Neural progenitor cell (in vitro differentiated cells): ENCODE measurements at regions not wholly inside any gene's neighbourhood (a gene's known extent, or its start where the extent isn't known, plus 50 kb on each side); places are given as distances from the start of the nearest gene placed in this dataset.
"Not testable (repeated sequence)": the region's sequence is repeated elsewhere in the genome, so short reads cannot be mapped to it uniquely, and the experiment has no call there.

Source experiments
- DNase-seq: peaks from one replicate; pipeline ENCODE4 v3.0.0-alpha.2; 2016; ENCODE audit warnings: low spot score
- H2AFZ ChIP-seq: fragments of 200-600 bp; sonication (generic); replicated peaks from 2 replicates; pipeline ENCODE4 v1.6.1; 2016; ENCODE audit warnings: antibody characterized with exemption
- H3F3A ChIP-seq: fragments of 200-600 bp; sonication (generic); 2 replicates; pipeline ENCODE4 v1.6.1; 2016; ENCODE audit warnings: antibody characterized with exemption, low read depth
- H3K27ac ChIP-seq: fragments of 200-600 bp; sonication (generic); 2 replicates; pipeline ENCODE4 v1.5.1; 2016; ENCODE audit warnings: mild to moderate bottlenecking
- H3K27me3 ChIP-seq: fragments of 200-600 bp; sonication (generic); 2 replicates; pipeline ENCODE4 v1.6.1; 2016; ENCODE audit warnings: mild to moderate bottlenecking, moderate library complexity
- H3K36me3 ChIP-seq: fragments of 200-600 bp; sonication (generic); 2 replicates; pipeline ENCODE4 v1.5.1; 2016
- H3K4me1 ChIP-seq: fragments of 200-600 bp; sonication (generic); 2 replicates; pipeline ENCODE4 v1.6.1; 2016; ENCODE audit warnings: mixed run types
- H3K4me2 ChIP-seq: fragments of 200-600 bp; sonication (generic); 2 replicates; pipeline ENCODE4 v1.6.1; 2016
- H3K4me3 ChIP-seq: fragments of 200-600 bp; sonication (generic); 2 replicates; pipeline ENCODE4 v1.5.1; 2016
- H3K79me2 ChIP-seq: fragments of 200-600 bp; sonication (generic); 2 replicates; pipeline ENCODE4 v1.6.1; 2016; ENCODE audit warnings: low read depth
- H3K9ac ChIP-seq: fragments of 200-600 bp; sonication (generic); 2 replicates; pipeline ENCODE4 v1.6.1; 2016
- H3K9me3 ChIP-seq: fragments of 200-600 bp; sonication (generic); 2 replicates; pipeline ENCODE4 v1.5.1; 2016; ENCODE audit warnings: low read depth
- H4K20me1 ChIP-seq: fragments of 200-600 bp; sonication (generic); 2 replicates; pipeline ENCODE4 v1.6.1; 2016; ENCODE audit warnings: low read depth
- H3K27ac Mint-ChIP-seq: 3 replicates; pipeline ENCODE4 v1.8.0; 2021; ENCODE audit warnings: mixed read lengths
- H3K27me3 Mint-ChIP-seq: 2 replicates; pipeline ENCODE4 v1.8.0; 2022; ENCODE audit warnings: low read depth, mild to moderate bottlenecking, inconsistent platforms, moderate library complexity, mixed read lengths; ENCODE audit not compliant: insufficient read depth
- H3K36me3 Mint-ChIP-seq: 3 replicates; pipeline ENCODE4 v1.8.0; 2021; ENCODE audit warnings: mixed read lengths
- H3K4me1 Mint-ChIP-seq: 3 replicates; pipeline ENCODE4 v1.8.0; 2021; ENCODE audit warnings: mixed read lengths
- H3K4me3 Mint-ChIP-seq: 3 replicates; pipeline ENCODE4 v1.8.0; 2021; ENCODE audit warnings: mild to moderate bottlenecking, moderate library complexity, mixed read lengths
- H3K9me3 Mint-ChIP-seq: 3 replicates; pipeline ENCODE4 v1.8.0; 2020; ENCODE audit warnings: mixed read lengths
- CTCF ChIP-seq: fragments of 200-600 bp; sonication (generic); IDR thresholded peaks from 2 replicates; pipeline ENCODE4 v1.5.1; 2017; ENCODE audit warnings: antibody characterized with exemption, mild to moderate bottlenecking
- EZH2 ChIP-seq: fragments of 200-600 bp; sonication (generic); IDR thresholded peaks from 2 replicates; pipeline ENCODE4 v1.6.1; 2017; ENCODE audit warnings: antibody characterized with exemption, mild to moderate bottlenecking, moderate library complexity
- EZH2phosphoT487 ChIP-seq: fragments of 200-600 bp; sonication (generic); IDR thresholded peaks from 2 replicates; pipeline ENCODE4 v1.6.1; 2017; ENCODE audit warnings: antibody characterized with exemption

- H3K27ac Mint-ChIP-seq, H3K27me3 Mint-ChIP-seq, H3K36me3 Mint-ChIP-seq, H3K9ac ChIP-seq, H3K27ac ChIP-seq, H3K4me3 ChIP-seq, H3K4me1 ChIP-seq, H2AFZ ChIP-seq, H3K4me3 Mint-ChIP-seq, H3F3A ChIP-seq, H3K79me2 ChIP-seq, H3K4me1 Mint-ChIP-seq, H3K9me3 Mint-ChIP-seq, H3K27me3 ChIP-seq, DNase-seq, H3K4me2 ChIP-seq, H4K20me1 ChIP-seq, H3K9me3 ChIP-seq, H3K36me3 ChIP-seq: not testable (repeated sequence)
Measured at GRCh38 chr15:84360902-84361301, 125.3 kb downstream of the GOLGA6L4 start.

GRCh38 chr15:84384421-84384820, 148.8 kb downstream of the GOLGA6L4 start:
- not testable (repeated sequence) for H3K9me3 Mint-ChIP-seq, H2AFZ ChIP-seq, H3K27ac Mint-ChIP-seq, H3K27me3 Mint-ChIP-seq, H3K4me2 ChIP-seq, H3K27me3 ChIP-seq, H3K27ac ChIP-seq, H3F3A ChIP-seq, H3K9me3 ChIP-seq, H3K36me3 Mint-ChIP-seq, H3K4me1 Mint-ChIP-seq, H3K4me3 ChIP-seq, H3K9ac ChIP-seq, H3K4me1 ChIP-seq, H3K36me3 ChIP-seq, H3K4me3 Mint-ChIP-seq, DNase-seq, H3K79me2 ChIP-seq, H4K20me1 ChIP-seq

GRCh38 chr15:84387086-84387485, 151.5 kb downstream of the GOLGA6L4 start:
- H3K4me2 ChIP-seq = no peak overlapping the region
- H3K36me3 ChIP-seq = no peaks in the 10 kb centered on the region
- no peak overlapping the region for H2AFZ ChIP-seq
- H3K27me3 Mint-ChIP-seq = peaks cover 2% of the 10 kb centered on the region
- no peak overlapping the region for H3K27ac ChIP-seq
- H3K4me1 ChIP-seq = no peaks in the 10 kb centered on the region
- H3K79me2 ChIP-seq = no peaks in the 10 kb centered on the region
- no peaks in the 10 kb centered on the region for H3K4me1 Mint-ChIP-seq
- TF ChIP-seq EZH2 = no peak
- no peak for TF ChIP-seq EZH2phosphoT487
- no peak for TF ChIP-seq CTCF
- no peaks in the 10 kb centered on the region for H4K20me1 ChIP-seq
- no peak overlapping the region for H3K4me3 Mint-ChIP-seq
- no peaks in the 10 kb centered on the region for H3K36me3 Mint-ChIP-seq
- H3K9ac ChIP-seq = no peak overlapping the region
- H3K27me3 ChIP-seq = peaks cover 8% of the 10 kb centered on the region
- no peak overlapping the region for H3K4me3 ChIP-seq
- no peaks in the 10 kb centered on the region for H3K9me3 Mint-ChIP-seq
- no peak overlapping the region for H3K27ac Mint-ChIP-seq
- no peaks in the 10 kb centered on the region for H3F3A ChIP-seq
- DNase-seq = no peak
- H3K9me3 ChIP-seq = no peaks in the 10 kb centered on the region

- H3K4me1 Mint-ChIP-seq, H3K9me3 ChIP-seq, H3K4me2 ChIP-seq, H3K9me3 Mint-ChIP-seq, H3K27me3 Mint-ChIP-seq, H3K4me3 ChIP-seq, H3K79me2 ChIP-seq, H3F3A ChIP-seq, H3K36me3 ChIP-seq, H3K4me1 ChIP-seq, H3K27ac ChIP-seq, H3K9ac ChIP-seq, H3K36me3 Mint-ChIP-seq, DNase-seq, H3K27me3 ChIP-seq, H3K27ac Mint-ChIP-seq, H4K20me1 ChIP-seq, H2AFZ ChIP-seq: not testable (repeated sequence)
- peak overlapping the region; percentile 62 for H3K4me3 Mint-ChIP-seq
Measured at GRCh38 chr15:84388201-84388600, 152.6 kb downstream of the GOLGA6L4 start.

- H3K27ac ChIP-seq, H3K9ac ChIP-seq, H3K4me3 Mint-ChIP-seq, H3K4me1 Mint-ChIP-seq, H3K27me3 Mint-ChIP-seq, H3K4me1 ChIP-seq, H3K36me3 ChIP-seq, H4K20me1 ChIP-seq, H3K27ac Mint-ChIP-seq, H3K4me3 ChIP-seq, H2AFZ ChIP-seq, H3K36me3 Mint-ChIP-seq, H3K9me3 ChIP-seq, H3K79me2 ChIP-seq, DNase-seq, H3K4me2 ChIP-seq, H3K9me3 Mint-ChIP-seq, H3K27me3 ChIP-seq, H3F3A ChIP-seq: not testable (repeated sequence)
Measured at GRCh38 chr15:84388638-84389037, 153.1 kb downstream of the GOLGA6L4 start.

GRCh38 chr15:84390324-84390723, 154.8 kb downstream of the GOLGA6L4 start:
- H3K27ac ChIP-seq, H3K4me3 ChIP-seq, H3K27ac Mint-ChIP-seq, H3K4me1 ChIP-seq, H4K20me1 ChIP-seq, H3F3A ChIP-seq, H3K9me3 ChIP-seq, H3K36me3 ChIP-seq, H3K27me3 ChIP-seq, H3K9me3 Mint-ChIP-seq, H3K9ac ChIP-seq, H3K79me2 ChIP-seq, H3K4me2 ChIP-seq, H3K36me3 Mint-ChIP-seq, H3K27me3 Mint-ChIP-seq, H2AFZ ChIP-seq, DNase-seq, H3K4me3 Mint-ChIP-seq, H3K4me1 Mint-ChIP-seq: not testable (repeated sequence)
